ENCODE measurements at regions not wholly inside any gene's neighbourhood (a gene's known extent, or its start where the extent isn't known, plus 50 kb on each side); places are given as distances from the start of the nearest gene placed in this dataset.

DNA sequence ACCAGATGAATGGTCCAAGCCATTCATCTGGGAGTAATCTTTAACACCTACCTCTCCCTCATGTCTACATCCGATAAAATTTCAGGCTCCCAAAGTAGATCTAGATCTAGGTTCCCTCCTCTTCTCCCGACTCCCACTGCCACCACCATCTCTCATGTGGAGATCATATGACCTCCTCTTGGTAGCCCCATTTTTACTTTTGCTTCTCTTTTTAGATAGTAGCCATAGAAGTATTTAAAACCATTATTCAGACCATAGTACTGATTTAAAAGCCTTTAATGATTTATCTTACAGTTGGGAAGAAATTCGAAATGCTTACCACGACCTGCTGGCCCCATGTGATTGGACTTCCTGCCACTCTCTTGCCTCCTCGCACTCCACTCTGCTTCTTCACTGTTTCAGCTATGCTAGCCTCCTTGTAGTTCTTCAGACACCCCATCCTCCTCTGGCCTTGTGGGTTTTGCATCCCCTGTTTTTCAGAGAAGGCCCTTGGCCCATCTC lies 98.5 kb downstream of the RASSF10 start:
- TF ChIP-seq ZNF749 (CRISPR knock-in tag; IDR thresholded peaks at IDR 0.05; ENCODE audit: borderline replicate concordance) (no peak), ZNF33A (CRISPR knock-in tag; IDR thresholded peaks at IDR 0.05; ENCODE audit: borderline replicate concordance) (no peak), CREB1 (IDR thresholded peaks at IDR 0.05) (no peak), CREB1 (CRISPR knock-in tag; IDR thresholded peaks at IDR 0.05) (no peak), ZNF580 (CRISPR knock-in tag; IDR thresholded peaks at IDR 0.05; ENCODE audit: borderline replicate concordance, low read depth) (no peak)
- TF ChIP-seq, protein P1, sequence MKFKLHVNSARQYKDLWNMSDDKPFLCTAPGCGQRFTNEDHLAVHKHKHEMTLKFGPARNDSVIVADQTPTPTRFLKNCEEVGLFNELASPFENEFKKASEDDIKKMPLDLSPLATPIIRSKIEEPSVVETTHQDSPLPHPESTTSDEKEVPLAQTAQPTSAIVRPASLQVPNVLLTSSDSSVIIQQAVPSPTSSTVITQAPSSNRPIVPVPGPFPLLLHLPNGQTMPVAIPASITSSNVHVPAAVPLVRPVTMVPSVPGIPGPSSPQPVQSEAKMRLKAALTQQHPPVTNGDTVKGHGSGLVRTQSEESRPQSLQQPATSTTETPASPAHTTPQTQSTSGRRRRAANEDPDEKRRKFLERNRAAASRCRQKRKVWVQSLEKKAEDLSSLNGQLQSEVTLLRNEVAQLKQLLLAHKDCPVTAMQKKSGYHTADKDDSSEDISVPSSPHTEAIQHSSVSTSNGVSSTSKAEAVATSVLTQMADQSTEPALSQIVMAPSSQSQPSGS (CRISPR knock-in tag; IDR thresholded peaks at IDR 0.05): no peak

All from HepG2 (cell line).